ENCODE measurements at regions not wholly inside any gene's neighbourhood (a gene's known extent, or its start where the extent isn't known, plus 50 kb on each side); places are given as distances from the start of the nearest gene placed in this dataset.

- 79 to 82% methylated on average over 2 of the region's 2 CpGs for WGBS, 2 donors
Observed at GRCh38 chr7:46649876-46650275, 728.8 kb upstream of the IGFBP3 start.

GRCh38 chr7:46637793-46638735, 717.0 kb upstream of the IGFBP3 start:
- DNase-seq = no peak
- Histone ChIP-seq H3K27me3 (no peaks in the 10 kb centered on the region), H3K4me3 (replicated peaks in 1 of 3) (no peak overlapping the region), H3K27ac (no peak overlapping the region), H3K4me1 (no peaks in the 10 kb centered on the region), H3K9me3 (no peaks in the 10 kb centered on the region), H3K36me3 (no peaks in the 10 kb centered on the region)
- 70 to 85% methylated on average over 12 of the region's 12 CpGs for WGBS, 2 donors
- no peak for TF ChIP-seq CTCF (IDR thresholded peaks at IDR 0.05)
- TF ChIP-seq POLR2A (IDR thresholded peaks at IDR 0.05) = no peak
- intact Hi-C loops (cut with DNase I) = no loop called here

More at GRCh38 chr7:46649876-46650275, 728.8 kb upstream of the IGFBP3 start:
- intact Hi-C loops (cut with DNase I) = no loop called here
- no peaks in the 10 kb centered on the region for H3K9me3 ChIP-seq
- H3K4me1 ChIP-seq = no peaks in the 10 kb centered on the region
- H3K27me3 ChIP-seq = no peaks in the 10 kb centered on the region
- TF ChIP-seq CTCF (IDR thresholded peaks at IDR 0.05) (no peak), POLR2A (IDR thresholded peaks at IDR 0.05) (no peak)
- no peak overlapping the region for H3K4me3 ChIP-seq (replicated peaks in 1 of 3)
- H3K36me3 ChIP-seq = no peaks in the 10 kb centered on the region
- H3K27ac ChIP-seq = no peak overlapping the region
- no peak for DNase-seq

- Histone ChIP-seq H3K27ac (no peak overlapping the region), H3K36me3 (no peaks in the 10 kb centered on the region), H3K27me3 (no peaks in the 10 kb centered on the region), H3K4me3 (replicated peaks in 1 of 3) (no peak overlapping the region), H3K4me1 (no peaks in the 10 kb centered on the region), H3K9me3 (no peaks in the 10 kb centered on the region)
- no peak for DNase-seq
- intact Hi-C loops (cut with DNase I) = no loop called here
- WGBS, 2 donors = 67 to 74% methylated on average over 3 of the region's 3 CpGs
- TF ChIP-seq POLR2A (IDR thresholded peaks at IDR 0.05) (no peak), CTCF (IDR thresholded peaks at IDR 0.05) (no peak)
Observed at GRCh38 chr7:46636022-46636421, 715.0 kb upstream of the IGFBP3 start.

- TF ChIP-seq POLR2A (IDR thresholded peaks at IDR 0.05) (no peak), CTCF (IDR thresholded peaks at IDR 0.05) (no peak)
- no peaks in the 10 kb centered on the region for H3K4me1 ChIP-seq
- 80 to 86% methylated on average over 4 of the region's 4 CpGs for WGBS, 2 donors
- no peak overlapping the region for H3K27ac ChIP-seq
- intact Hi-C loops (cut with DNase I) = no loop called here
- no peaks in the 10 kb centered on the region for H3K27me3 ChIP-seq
- no peaks in the 10 kb centered on the region for H3K36me3 ChIP-seq
- no peak for DNase-seq
- no peak overlapping the region for H3K4me3 ChIP-seq (replicated peaks in 1 of 3)
- H3K9me3 ChIP-seq = no peaks in the 10 kb centered on the region
Observed at GRCh38 chr7:46633630-46634240, 712.7 kb upstream of the IGFBP3 start.

GRCh38 chr7:46633200-46633599, 712.1 kb upstream of the IGFBP3 start:
- TF ChIP-seq POLR2A (IDR thresholded peaks at IDR 0.05) (no peak), CTCF (IDR thresholded peaks at IDR 0.05) (no peak)
- H3K27ac ChIP-seq = no peak overlapping the region
- no peak for DNase-seq
- H3K36me3 ChIP-seq = no peaks in the 10 kb centered on the region
- no peaks in the 10 kb centered on the region for H3K9me3 ChIP-seq
- no peaks in the 10 kb centered on the region for H3K27me3 ChIP-seq
- WGBS, 2 donors = 75 to 81% methylated on average over 2 of the region's 2 CpGs
- H3K4me1 ChIP-seq = no peaks in the 10 kb centered on the region
- no peak overlapping the region for H3K4me3 ChIP-seq (replicated peaks in 1 of 3)
- intact Hi-C loops (cut with DNase I) = no loop called here

Data from thyroid gland (tissue), 4 donors.